H1 (cell line): ENCODE measurements at regions not wholly inside any gene's neighbourhood (a gene's known extent, or its start where the extent isn't known, plus 50 kb on each side); places are given as distances from the start of the nearest gene placed in this dataset.

Experiments
- CHD7 ChIP-seq: fragments of 300-600 bp; sonication (generic); IDR thresholded peaks from 2 replicates; pipeline ENCODE4 v1.7.1; 2012; ENCODE audit warnings: low read length, moderate library complexity, mild to moderate bottlenecking, inconsistent platforms; ENCODE audit not compliant: insufficient replicate concordance
- JUND ChIP-seq: IDR thresholded peaks from 2 replicates; pipeline ENCODE4 v1.6.1; 2011; ENCODE audit warnings: mild to moderate bottlenecking, improper control_type of control experiment, low read length
- NRF1 ChIP-seq: IDR thresholded peaks from 2 replicates; pipeline ENCODE4 v1.6.1; 2011; ENCODE audit warnings: mild to moderate bottlenecking, low read depth, low read length, improper control_type of control experiment

- TF ChIP-seq JUND (no peak), NRF1 (no peak), CHD7 (no peak)
Measured at GRCh38 chr9:75499812-75500211, 390.7 kb upstream of the PCSK5 start (continued).
